ENCODE measurements at regions not wholly inside any gene's neighbourhood (a gene's known extent, or its start where the extent isn't known, plus 50 kb on each side); places are given as distances from the start of the nearest gene placed in this dataset.

GRCh38 chr13:105377452-105377851, 1158.0 kb downstream of the EFNB2 start:
- H3K4me2 ChIP-seq (ENCODE audit: low read length): no peak overlapping the region
- no peaks in the 10 kb centered on the region for H3K79me2 ChIP-seq (ENCODE audit: insufficient read depth, low read depth, low read length)
- H3K9me2 ChIP-seq (ENCODE audit: insufficient read depth, low read length): no peaks in the 10 kb centered on the region
- intact Hi-C loops (cut with micrococcal nuclease; ENCODE audit: unreplicated experiment): no loop called here
- BruUV-seq (replicated peaks): no TSS peak
- no peaks in the 10 kb centered on the region for H3K4me1 ChIP-seq (ENCODE audit: insufficient read depth, low read length, poor library complexity, severe bottlenecking)
- CTCF ChIA-PET (ENCODE audit: unreplicated experiment): no interaction called here
- DNase-seq (ENCODE audit: low spot score): no peak
- no peak overlapping the region for H2AFZ ChIP-seq (ENCODE audit: low read length)
- no peak overlapping the region for H3K27ac ChIP-seq (ENCODE audit: low read depth, low read length, poor library complexity, severe bottlenecking)
- no peak overlapping the region for H3K4me3 ChIP-seq (ENCODE audit: low read depth, low read length, poor library complexity, severe bottlenecking)
- no peaks in the 10 kb centered on the region for H3K9me3 ChIP-seq (ENCODE audit: low read length)
- POLR2A ChIA-PET: no interaction called here
- no peaks in the 10 kb centered on the region for H4K20me1 ChIP-seq (ENCODE audit: insufficient read depth, low read length)
- TF ChIP-seq EZH2phosphoT487 (IDR thresholded peaks at IDR 0.05; ENCODE audit: borderline replicate concordance, low read depth, low read length) (no peak), CTCF (conservative IDR thresholded peaks at IDR 0.05; ENCODE audit: low read length) (no peak)
- H3K36me3 ChIP-seq (ENCODE audit: insufficient read depth, low read length): no peaks in the 10 kb centered on the region

GRCh38 chr13:105370011-105370650, 1165.3 kb downstream of the EFNB2 start:
- no TSS peak for BruUV-seq (replicated peaks)
- Histone ChIP-seq H2AFZ (ENCODE audit: low read length) (no peak overlapping the region), H4K20me1 (ENCODE audit: insufficient read depth, low read length) (no peaks in the 10 kb centered on the region), H3K9me2 (ENCODE audit: insufficient read depth, low read length) (no peaks in the 10 kb centered on the region), H3K4me3 (ENCODE audit: low read depth, low read length, poor library complexity, severe bottlenecking) (no peak overlapping the region), H3K4me2 (ENCODE audit: low read length) (no peak overlapping the region), H3K79me2 (ENCODE audit: insufficient read depth, low read depth, low read length) (no peaks in the 10 kb centered on the region), H3K36me3 (ENCODE audit: insufficient read depth, low read length) (no peaks in the 10 kb centered on the region), H3K9me3 (ENCODE audit: low read length) (no peaks in the 10 kb centered on the region), H3K4me1 (ENCODE audit: insufficient read depth, low read length, poor library complexity, severe bottlenecking) (no peaks in the 10 kb centered on the region), H3K27ac (ENCODE audit: low read depth, low read length, poor library complexity, severe bottlenecking) (no peak overlapping the region)
- intact Hi-C loops (cut with micrococcal nuclease; ENCODE audit: unreplicated experiment): no loop called here
- ChIA-PET CTCF (ENCODE audit: unreplicated experiment) (no interaction called here), POLR2A (no interaction called here)
- TF ChIP-seq CTCF (conservative IDR thresholded peaks at IDR 0.05; ENCODE audit: low read length) (no peak), EZH2phosphoT487 (IDR thresholded peaks at IDR 0.05; ENCODE audit: borderline replicate concordance, low read depth, low read length) (no peak)
- DNase-seq (ENCODE audit: low spot score): no peak

- H3K4me1 ChIP-seq (ENCODE audit: insufficient read depth, low read length, poor library complexity, severe bottlenecking): no peaks in the 10 kb centered on the region
- H3K79me2 ChIP-seq (ENCODE audit: insufficient read depth, low read depth, low read length): no peaks in the 10 kb centered on the region
- H3K4me2 ChIP-seq (ENCODE audit: low read length): no peak overlapping the region
- no peaks in the 10 kb centered on the region for H3K9me3 ChIP-seq (ENCODE audit: low read length)
- DNase-seq (ENCODE audit: low spot score): no peak
- ChIA-PET CTCF (ENCODE audit: unreplicated experiment) (no interaction called here), POLR2A (no interaction called here)
- H3K4me3 ChIP-seq (ENCODE audit: low read depth, low read length, poor library complexity, severe bottlenecking): no peak overlapping the region
- no TSS peak for BruUV-seq (replicated peaks)
- H3K9me2 ChIP-seq (ENCODE audit: insufficient read depth, low read length): no peaks in the 10 kb centered on the region
- H3K36me3 ChIP-seq (ENCODE audit: insufficient read depth, low read length): no peaks in the 10 kb centered on the region
- TF ChIP-seq CTCF (conservative IDR thresholded peaks at IDR 0.05; ENCODE audit: low read length) (no peak), EZH2phosphoT487 (IDR thresholded peaks at IDR 0.05; ENCODE audit: borderline replicate concordance, low read depth, low read length) (no peak)
- H2AFZ ChIP-seq (ENCODE audit: low read length): no peak overlapping the region
- intact Hi-C loops (cut with micrococcal nuclease; ENCODE audit: unreplicated experiment): no loop called here
- no peaks in the 10 kb centered on the region for H4K20me1 ChIP-seq (ENCODE audit: insufficient read depth, low read length)
- H3K27ac ChIP-seq (ENCODE audit: low read depth, low read length, poor library complexity, severe bottlenecking): no peak overlapping the region
These were observed 1166.7 kb downstream of the EFNB2 start for GRCh38 chr13:105368781-105369180.

Data from OCI-LY7 (cell line).